ENCODE measurements at regions not wholly inside any gene's neighbourhood (a gene's known extent, or its start where the extent isn't known, plus 50 kb on each side); places are given as distances from the start of the nearest gene placed in this dataset.
A peak's percentile ranks its signal among the peaks of the same experiment; 100 is the strongest.
"Not testable (repeated sequence)": the region's sequence is repeated elsewhere in the genome, so short reads cannot be mapped to it uniquely, and the experiment has no call there.

- TF ChIP-seq CTCF (IDR thresholded peaks at IDR 0.05; ENCODE audit: low read length, missing control alignments) = peak; percentile 25
- no peak overlapping the region for H3K4me3 ChIP-seq (replicated peaks; ENCODE audit: low read depth, low read length)
- peak; percentile 63 for DNase-seq (ENCODE audit: low read depth)
Observed at GRCh38 chr11:8768625-8769333, 86.2 kb downstream of the RPL27A start.

GRCh38 chr11:8772571-8773519 lies 90.3 kb downstream of the RPL27A start:
- no peak for DNase-seq (ENCODE audit: low read depth)
- no peak for TF ChIP-seq CTCF (IDR thresholded peaks at IDR 0.05; ENCODE audit: low read length, missing control alignments)
- no peak overlapping the region for H3K4me3 ChIP-seq (replicated peaks; ENCODE audit: low read depth, low read length)

GRCh38 chr11:8773916-8774539 lies 91.4 kb downstream of the RPL27A start:
- no peak overlapping the region for H3K4me3 ChIP-seq (replicated peaks; ENCODE audit: low read depth, low read length)
- no peak for TF ChIP-seq CTCF (IDR thresholded peaks at IDR 0.05; ENCODE audit: low read length, missing control alignments)
- no peak for DNase-seq (ENCODE audit: low read depth)

GRCh38 chr11:8774916-8775315 lies 92.3 kb downstream of the RPL27A start:
- not testable (repeated sequence) for H3K4me3 ChIP-seq (replicated peaks; ENCODE audit: low read depth, low read length); DNase-seq (ENCODE audit: low read depth)

GRCh38 chr11:8775332-8775731 lies 92.7 kb downstream of the RPL27A start:
- DNase-seq (ENCODE audit: low read depth) = no peak
- no peak overlapping the region for H3K4me3 ChIP-seq (replicated peaks; ENCODE audit: low read depth, low read length)
- TF ChIP-seq CTCF (IDR thresholded peaks at IDR 0.05; ENCODE audit: low read length, missing control alignments) = no peak

- no peak for TF ChIP-seq CTCF (IDR thresholded peaks at IDR 0.05; ENCODE audit: low read length, missing control alignments)
- no peak for DNase-seq (ENCODE audit: low read depth)
- no peak overlapping the region for H3K4me3 ChIP-seq (replicated peaks; ENCODE audit: low read depth, low read length)
Observed at GRCh38 chr11:8775734-8776133, 93.1 kb downstream of the RPL27A start.

- no peak overlapping the region for H3K4me3 ChIP-seq (replicated peaks; ENCODE audit: low read depth, low read length)
- TF ChIP-seq CTCF (IDR thresholded peaks at IDR 0.05; ENCODE audit: low read length, missing control alignments) = no peak
- no peak for DNase-seq (ENCODE audit: low read depth)
Observed at GRCh38 chr11:8776209-8776608, 93.6 kb downstream of the RPL27A start.

Measured in fibroblast of pulmonary artery (primary cell).